ENCODE measurements at regions not wholly inside any gene's neighbourhood (a gene's known extent, or its start where the extent isn't known, plus 50 kb on each side); places are given as distances from the start of the nearest gene placed in this dataset.

- no peak overlapping the region for H3K27ac Mint-ChIP-seq (ENCODE audit: unreplicated experiment)
- H3K36me3 ChIP-seq (ENCODE audit: control insufficient read depth, insufficient read depth, low read length), result no peaks in the 10 kb centered on the region
- no TSS peak for BruUV-seq (replicated peaks)
- no peaks in the 10 kb centered on the region for H3K4me1 ChIP-seq
- no peak overlapping the region for H3K4me3 ChIP-seq (ENCODE audit: low read depth, low read length)
- TF ChIP-seq, protein P1, sequence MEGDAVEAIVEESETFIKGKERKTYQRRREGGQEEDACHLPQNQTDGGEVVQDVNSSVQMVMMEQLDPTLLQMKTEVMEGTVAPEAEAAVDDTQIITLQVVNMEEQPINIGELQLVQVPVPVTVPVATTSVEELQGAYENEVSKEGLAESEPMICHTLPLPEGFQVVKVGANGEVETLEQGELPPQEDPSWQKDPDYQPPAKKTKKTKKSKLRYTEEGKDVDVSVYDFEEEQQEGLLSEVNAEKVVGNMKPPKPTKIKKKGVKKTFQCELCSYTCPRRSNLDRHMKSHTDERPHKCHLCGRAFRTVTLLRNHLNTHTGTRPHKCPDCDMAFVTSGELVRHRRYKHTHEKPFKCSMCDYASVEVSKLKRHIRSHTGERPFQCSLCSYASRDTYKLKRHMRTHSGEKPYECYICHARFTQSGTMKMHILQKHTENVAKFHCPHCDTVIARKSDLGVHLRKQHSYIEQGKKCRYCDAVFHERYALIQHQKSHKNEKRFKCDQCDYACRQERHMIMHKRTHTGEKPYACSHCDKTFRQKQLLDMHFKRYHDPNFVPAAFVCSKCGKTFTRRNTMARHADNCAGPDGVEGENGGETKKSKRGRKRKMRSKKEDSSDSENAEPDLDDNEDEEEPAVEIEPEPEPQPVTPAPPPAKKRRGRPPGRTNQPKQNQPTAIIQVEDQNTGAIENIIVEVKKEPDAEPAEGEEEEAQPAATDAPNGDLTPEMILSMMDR (IDR thresholded peaks at IDR 0.05; ENCODE audit: insufficient read depth in 1 of 2, low read depth in 1 of 2, low read length in 1 of 2, severe bottlenecking in 1 of 2, unreplicated experiment in 1 of 2), result no peak
- H3K4me3 Mint-ChIP-seq (ENCODE audit: unreplicated experiment), result no peak overlapping the region
- H3K9me3 Mint-ChIP-seq (ENCODE audit: unreplicated experiment), result no peaks in the 10 kb centered on the region
- ChIA-PET CTCF (no interaction called here), POLR2A (no interaction called here)
- no peaks in the 10 kb centered on the region for H3K27me3 Mint-ChIP-seq (ENCODE audit: insufficient read depth, unreplicated experiment)
- intact Hi-C loops (cut with micrococcal nuclease; ENCODE audit: unreplicated experiment), result no loop called here
- no peaks in the 10 kb centered on the region for H3K4me1 Mint-ChIP-seq (ENCODE audit: low read depth, unreplicated experiment)
- H3K27me3 ChIP-seq (replicated peaks; ENCODE audit: control insufficient read depth, insufficient read depth, low read length), result no peaks in the 10 kb centered on the region
- no peaks in the 10 kb centered on the region for H3K36me3 Mint-ChIP-seq (ENCODE audit: insufficient read depth, unreplicated experiment)
- DNase-seq, result no peak
- H3K9me3 ChIP-seq, result no peaks in the 10 kb centered on the region
These were observed 61.6 kb upstream of the KTN1 start for GRCh38 chr14:55518391-55518790.

GRCh38 chr14:55519473-55520080 is 60.4 kb upstream of the KTN1 start:
- no peak for DNase-seq
- Mint-ChIP-seq H3K27me3 (ENCODE audit: insufficient read depth, unreplicated experiment) (no peaks in the 10 kb centered on the region), H3K36me3 (ENCODE audit: insufficient read depth, unreplicated experiment) (no peaks in the 10 kb centered on the region), H3K27ac (ENCODE audit: unreplicated experiment) (no peak overlapping the region), H3K4me3 (ENCODE audit: unreplicated experiment) (no peak overlapping the region), H3K9me3 (ENCODE audit: unreplicated experiment) (no peaks in the 10 kb centered on the region), H3K4me1 (ENCODE audit: low read depth, unreplicated experiment) (no peaks in the 10 kb centered on the region)
- H3K4me3 ChIP-seq (ENCODE audit: low read depth, low read length), result no peak overlapping the region
- CTCF ChIA-PET, result no interaction called here
- no peaks in the 10 kb centered on the region for H3K9me3 ChIP-seq
- BruUV-seq (replicated peaks), result no TSS peak
- intact Hi-C loops (cut with micrococcal nuclease; ENCODE audit: unreplicated experiment), result no loop called here
- H3K4me1 ChIP-seq, result no peaks in the 10 kb centered on the region
- TF ChIP-seq, protein P1 (IDR thresholded peaks at IDR 0.05; ENCODE audit: insufficient read depth in 1 of 2, low read depth in 1 of 2, low read length in 1 of 2, severe bottlenecking in 1 of 2, unreplicated experiment in 1 of 2), result no peak
- no peaks in the 10 kb centered on the region for H3K27me3 ChIP-seq (replicated peaks; ENCODE audit: control insufficient read depth, insufficient read depth, low read length)
- no peaks in the 10 kb centered on the region for H3K36me3 ChIP-seq (ENCODE audit: control insufficient read depth, insufficient read depth, low read length)
- POLR2A ChIA-PET, result no interaction called here

- ChIA-PET CTCF (no interaction called here), POLR2A (no interaction called here)
- no peaks in the 10 kb centered on the region for H3K27me3 Mint-ChIP-seq (ENCODE audit: insufficient read depth, unreplicated experiment)
- H3K4me1 Mint-ChIP-seq (ENCODE audit: low read depth, unreplicated experiment), result no peaks in the 10 kb centered on the region
- Histone ChIP-seq H3K4me1 (no peaks in the 10 kb centered on the region), H3K4me3 (ENCODE audit: low read depth, low read length) (no peak overlapping the region), H3K27me3 (replicated peaks; ENCODE audit: control insufficient read depth, insufficient read depth, low read length) (no peaks in the 10 kb centered on the region), H3K9me3 (no peaks in the 10 kb centered on the region), H3K36me3 (ENCODE audit: control insufficient read depth, insufficient read depth, low read length) (no peaks in the 10 kb centered on the region)
- intact Hi-C loops (cut with micrococcal nuclease; ENCODE audit: unreplicated experiment), result no loop called here
- TF ChIP-seq, protein P1 (IDR thresholded peaks at IDR 0.05; ENCODE audit: insufficient read depth in 1 of 2, low read depth in 1 of 2, low read length in 1 of 2, severe bottlenecking in 1 of 2, unreplicated experiment in 1 of 2), result no peak
- DNase-seq, result no peak
- no peaks in the 10 kb centered on the region for H3K9me3 Mint-ChIP-seq (ENCODE audit: unreplicated experiment)
- no TSS peak for BruUV-seq (replicated peaks)
- H3K27ac Mint-ChIP-seq (ENCODE audit: unreplicated experiment), result no peak overlapping the region
- H3K36me3 Mint-ChIP-seq (ENCODE audit: insufficient read depth, unreplicated experiment), result no peaks in the 10 kb centered on the region
- no peak overlapping the region for H3K4me3 Mint-ChIP-seq (ENCODE audit: unreplicated experiment)
These were observed 56.7 kb upstream of the KTN1 start for GRCh38 chr14:55523321-55523720.

All from Caco-2 (cell line).